ENCODE measurements at regions not wholly inside any gene's neighbourhood (a gene's known extent, or its start where the extent isn't known, plus 50 kb on each side); places are given as distances from the start of the nearest gene placed in this dataset.
A peak's percentile ranks its signal among the peaks of the same experiment; 100 is the strongest.

- H3K23ac ChIP-seq (ENCODE audit: low read depth, low read length): no peak overlapping the region
- H4K8ac ChIP-seq (ENCODE audit: low read depth in 2 of 2, low read length in 2 of 2): no peak overlapping the region
- H2BK5ac ChIP-seq (ENCODE audit: low read depth, low read length, poor library complexity, severe bottlenecking): no peak overlapping the region
- POLR2A ChIA-PET (ENCODE audit: unreplicated experiment): no interaction called here
- no peak overlapping the region for H3K9ac ChIP-seq (ENCODE audit: low read depth, low read length)
- no peak overlapping the region for H3K4ac ChIP-seq (ENCODE audit: low read depth, low read length)
- TF ChIP-seq BHLHE40 (IDR thresholded peaks at IDR 0.05; ENCODE audit: low read depth, low read length) (no peak), NFE2L2 (IDR thresholded peaks at IDR 0.05; ENCODE audit: low read depth, low read length) (peak; percentile 27; the same call in 1 of the 2 replicates)
- H3K9me3 ChIP-seq (ENCODE audit: control insufficient read depth, insufficient read depth, low read length): 0 out of 2 replicates have a peak, but pooled peaks cover 2% of the 10 kb centered on the region
- H2BK20ac ChIP-seq (ENCODE audit: low read depth, low read length): no peak overlapping the region
- H2AFZ ChIP-seq (replicated peaks; ENCODE audit: low read length, poor library complexity): no peak overlapping the region
- no peak overlapping the region for H3K56ac ChIP-seq (ENCODE audit: extremely low read depth, insufficient read depth, low read length)
- no peaks in the 10 kb centered on the region for H3K36me3 ChIP-seq (ENCODE audit: control insufficient read depth, insufficient read depth, low read length)
- no peak overlapping the region for H3K4me3 ChIP-seq (ENCODE audit: insufficient read depth, low read depth, low read length)
- H3K4me2 ChIP-seq (ENCODE audit: low read depth, low read length): no peak overlapping the region
- no peak overlapping the region for H3K18ac ChIP-seq (ENCODE audit: low read depth, low read length)
- DNase-seq (no peak), ATAC-seq (ENCODE audit: low read depth) (no peak)
- no peaks in the 10 kb centered on the region for H3K79me1 ChIP-seq (ENCODE audit: low read depth in 1 of 2, low read length in 2 of 2)
- no peak overlapping the region for H2AK9ac ChIP-seq (replicated peaks; ENCODE audit: low read depth, low read length, poor library complexity)
- no peaks in the 10 kb centered on the region for H3K4me1 ChIP-seq (ENCODE audit: control insufficient read depth, insufficient read depth, low read length)
- no peaks in the 10 kb centered on the region for H4K20me1 ChIP-seq (ENCODE audit: insufficient read depth, low read length)
- no peak overlapping the region for H3K14ac ChIP-seq (replicated peaks; ENCODE audit: low read depth, low read length)
- no peak overlapping the region for H2BK120ac ChIP-seq (ENCODE audit: low read depth, low read length)
- no peak overlapping the region for H2AK5ac ChIP-seq (ENCODE audit: low read depth, low read length)
- H3K27ac ChIP-seq (ENCODE audit: insufficient read depth, low read length): no peak overlapping the region
- no peaks in the 10 kb centered on the region for H3K9me1 ChIP-seq (ENCODE audit: insufficient read depth, low read length)
- no CpG with 5 or more reads among the region's 4 CpGs for WGBS, 2 experiments (ENCODE audit: extremely low coverage in 2 of 2, insufficient read length in 1 of 2)
- CTCF ChIA-PET: no interaction called here
- H4K91ac ChIP-seq (ENCODE audit: insufficient read depth, low read depth, low read length): no peak overlapping the region
- H3K27me3 ChIP-seq (ENCODE audit: control insufficient read depth, insufficient read depth, low read length): no peaks in the 10 kb centered on the region
- H2BK15ac ChIP-seq (ENCODE audit: low read depth, low read length): no peak overlapping the region
- intact Hi-C loops (cut with micrococcal nuclease) (no loop called here), dilution Hi-C loops (cut with HindIII; ENCODE audit: low sequenced_read_pairs, unreplicated experiment) (no loop called here), in situ Hi-C loops (cut with MboI; ENCODE audit: low sequenced_read_pairs) (no loop called here)
- no peak overlapping the region for H4K5ac ChIP-seq (ENCODE audit: low read depth, low read length)
- BruUV-seq (replicated peaks): no TSS peak
These were observed 617.1 kb downstream of the NTRK3 start for GRCh38 chr15:87639305-87640011.
